ENCODE measurements at regions not wholly inside any gene's neighbourhood (a gene's known extent, or its start where the extent isn't known, plus 50 kb on each side); places are given as distances from the start of the nearest gene placed in this dataset.

- TF ChIP-seq CTCF (conservative IDR thresholded peaks at IDR 0.05; ENCODE audit: low read depth, low read length) (no peak), EZH2 (IDR thresholded peaks at IDR 0.05; ENCODE audit: low read length, unreplicated experiment) (no peak)
Observed at GRCh38 chr17:71730871-71731270, 389.9 kb upstream of the SOX9 start.
